ENCODE measurements at regions not wholly inside any gene's neighbourhood (a gene's known extent, or its start where the extent isn't known, plus 50 kb on each side); places are given as distances from the start of the nearest gene placed in this dataset.

DNA sequence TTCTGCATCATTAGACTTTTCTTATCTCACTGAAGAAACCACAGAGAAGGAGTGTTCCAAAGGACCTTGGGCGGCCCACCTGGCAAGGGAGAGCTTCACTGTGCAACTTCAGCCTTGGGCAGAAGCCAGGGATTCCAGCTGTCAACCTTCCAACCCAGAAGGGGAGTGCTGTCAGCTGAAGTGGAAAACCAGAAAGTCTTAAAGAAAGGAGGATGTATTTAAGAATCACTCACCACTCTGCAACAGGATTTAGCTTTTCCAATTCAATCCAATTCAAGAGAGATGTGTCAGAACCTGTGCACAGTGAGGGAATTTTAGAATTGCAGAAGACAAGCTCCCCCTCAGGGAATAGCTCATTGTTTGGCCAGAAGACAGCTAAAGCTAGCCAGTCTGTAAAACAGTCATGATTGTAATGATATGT, 553.7 kb downstream of the CD83 start:
- no peak overlapping the region for H3K4me3 ChIP-seq (ENCODE audit: low read length)
- Mint-ChIP-seq H3K36me3 (no peaks in the 10 kb centered on the region), H3K27me3 (peaks cover 0 to 35% (median 0%) of the 10 kb centered on the region in 5 donors), H3K4me1 (peaks cover 0 to 24% (median 3%) of the 10 kb centered on the region in 7 donors), H3K4me3 (no peak overlapping the region), H3K9me3 (no peaks in the 10 kb centered on the region), H3K27ac (no peak overlapping the region)
- ChIA-PET POLR2A (interaction anchor here (0.9 kb wide), 1 partner anchor 11 kb away, joined by 3 read pairs; no protein-coding TSS in a partner anchor), CTCF (interaction anchor here (1.1 kb wide), 1 partner anchor 114 kb away, joined by 3 read pairs; no protein-coding TSS in a partner anchor)
- H3K4me1 ChIP-seq (ENCODE audit: control insufficient read depth in 2 of 2, insufficient read depth in 2 of 2, low read length in 2 of 2), result no peaks in the 10 kb centered on the region
- H3K9me3 ChIP-seq (ENCODE audit: control insufficient read depth in 2 of 3, low read length in 3 of 3), result no peaks in the 10 kb centered on the region
- intact Hi-C loops (cut with micrococcal nuclease), result no loop called here
- no peaks in the 10 kb centered on the region for H3K27me3 ChIP-seq (ENCODE audit: control insufficient read depth in 2 of 2, insufficient read depth in 2 of 2, low read length in 2 of 2)
- H3K36me3 ChIP-seq (ENCODE audit: control insufficient read depth in 2 of 3, insufficient read depth in 3 of 3, low read length in 3 of 3), result no peaks in the 10 kb centered on the region
- ATAC-seq (no peak), DNase-seq (no peak)
- H3K27ac ChIP-seq (ENCODE audit: low read depth, low read length), result no peak overlapping the region

DNA sequence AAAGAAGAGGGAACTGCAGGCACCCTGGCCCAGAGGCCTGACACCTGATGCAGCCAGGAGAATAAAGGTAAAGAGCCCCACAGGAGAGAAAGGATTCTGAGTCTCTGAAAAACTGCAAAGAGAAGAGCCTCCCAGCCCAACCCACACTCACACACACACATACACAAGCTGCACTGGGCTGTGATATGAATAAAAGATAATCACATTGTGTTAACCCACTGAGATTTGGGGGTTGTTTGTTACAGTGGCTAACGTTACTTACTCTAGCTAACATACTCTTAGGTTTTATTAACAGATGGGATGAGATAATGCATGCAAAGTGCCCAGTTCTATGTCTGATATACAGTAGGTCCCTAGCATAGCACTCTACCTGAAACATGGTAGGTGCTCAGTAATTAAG, 554.4 kb downstream of the CD83 start:
- Mint-ChIP-seq H3K27ac (no peak overlapping the region), H3K9me3 (no peaks in the 10 kb centered on the region), H3K27me3 (peaks cover 0 to 30% (median 0%) of the 10 kb centered on the region in 5 donors), H3K36me3 (peaks cover 0 to 2% (median 0%) of the 10 kb centered on the region in 5 donors), H3K4me1 (peaks cover 0 to 24% (median 3%) of the 10 kb centered on the region in 7 donors), H3K4me3 (no peak overlapping the region)
- Histone ChIP-seq H3K27me3 (ENCODE audit: control insufficient read depth in 2 of 2, insufficient read depth in 2 of 2, low read length in 2 of 2) (no peaks in the 10 kb centered on the region), H3K27ac (ENCODE audit: low read depth, low read length) (no peak overlapping the region), H3K36me3 (ENCODE audit: control insufficient read depth in 2 of 3, insufficient read depth in 3 of 3, low read length in 3 of 3) (no peaks in the 10 kb centered on the region), H3K4me1 (ENCODE audit: control insufficient read depth in 2 of 2, insufficient read depth in 2 of 2, low read length in 2 of 2) (no peaks in the 10 kb centered on the region), H3K4me3 (ENCODE audit: low read length) (no peak overlapping the region), H3K9me3 (ENCODE audit: control insufficient read depth in 2 of 3, low read length in 3 of 3) (no peaks in the 10 kb centered on the region)
- POLR2A ChIA-PET, result interaction anchor here (0.9 kb wide), 1 partner anchor 12 kb away, joined by 3 read pairs; no protein-coding TSS in a partner anchor
- CTCF ChIA-PET, result interaction anchor here (1.1 kb wide), 1 partner anchor 113 kb away, joined by 3 read pairs; no protein-coding TSS in a partner anchor
- ATAC-seq (no peak), DNase-seq (no peak)
- intact Hi-C loops (cut with micrococcal nuclease), result no loop called here

DNA sequence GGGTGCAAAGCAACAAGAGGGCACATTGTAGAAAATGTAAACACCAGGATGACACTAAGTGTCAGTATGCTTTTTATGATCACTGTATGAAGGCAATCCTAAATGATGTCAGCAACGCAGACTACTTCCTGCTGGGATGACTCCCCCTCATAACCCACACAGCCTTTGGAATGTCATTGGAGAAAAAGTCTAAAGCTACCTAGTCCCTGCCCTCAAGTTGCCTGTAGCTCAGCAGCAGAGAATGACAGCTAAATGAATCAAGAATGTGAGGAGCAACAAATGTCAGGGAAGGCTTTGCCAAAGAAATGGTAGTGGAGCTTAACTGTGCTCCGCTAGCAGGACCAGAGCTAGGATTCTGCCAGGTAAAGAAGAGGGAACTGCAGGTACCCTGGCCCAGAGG, 555.6 kb downstream of the CD83 start:
- no peak overlapping the region for H3K4me3 Mint-ChIP-seq
- no peak overlapping the region for H3K4me3 ChIP-seq (ENCODE audit: low read length)
- H3K4me1 Mint-ChIP-seq, result peaks cover 0 to 25% (median 3%) of the 10 kb centered on the region in 7 donors
- DNase-seq (no peak), ATAC-seq (no peak)
- H3K27ac ChIP-seq (ENCODE audit: low read depth, low read length), result no peak overlapping the region
- CTCF ChIA-PET, result interaction anchor here (0.9 kb wide), 1 partner anchor 395 kb away, joined by 3 read pairs; no protein-coding TSS in a partner anchor
- H3K36me3 ChIP-seq (ENCODE audit: control insufficient read depth in 2 of 3, insufficient read depth in 3 of 3, low read length in 3 of 3), result no peaks in the 10 kb centered on the region
- peaks cover 0 to 3% (median 0%) of the 10 kb centered on the region in 5 donors for H3K36me3 Mint-ChIP-seq
- intact Hi-C loops (cut with micrococcal nuclease), result no loop called here
- H3K27ac Mint-ChIP-seq, result no peak overlapping the region
- POLR2A ChIA-PET, result no interaction called here
- H3K4me1 ChIP-seq (ENCODE audit: control insufficient read depth in 2 of 2, insufficient read depth in 2 of 2, low read length in 2 of 2), result no peaks in the 10 kb centered on the region
- peaks cover 0 to 22% (median 0%) of the 10 kb centered on the region in 5 donors for H3K27me3 Mint-ChIP-seq
- no peaks in the 10 kb centered on the region for H3K9me3 Mint-ChIP-seq
- no peaks in the 10 kb centered on the region for H3K9me3 ChIP-seq (ENCODE audit: control insufficient read depth in 2 of 3, low read length in 3 of 3)
- H3K27me3 ChIP-seq (ENCODE audit: control insufficient read depth in 2 of 2, insufficient read depth in 2 of 2, low read length in 2 of 2), result no peaks in the 10 kb centered on the region

DNA sequence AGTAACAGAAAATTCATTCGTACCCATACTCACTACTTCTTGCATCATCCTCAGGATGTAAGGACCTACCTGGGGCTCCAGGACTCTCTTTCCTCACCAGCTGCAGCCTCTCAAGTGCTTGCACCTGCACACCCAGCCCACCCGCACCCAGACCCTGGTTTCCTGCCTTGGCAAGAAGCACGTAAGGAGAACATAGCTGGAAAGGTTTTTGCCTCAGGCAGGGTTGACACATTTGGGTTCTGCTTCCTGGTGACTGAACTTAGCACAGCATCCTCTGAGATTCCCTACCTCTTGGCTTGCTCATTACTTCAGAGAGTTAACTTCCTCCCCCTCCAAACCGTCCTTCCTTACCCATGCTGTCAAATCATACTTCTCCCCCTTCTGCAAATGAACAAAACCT, 556.9 kb downstream of the CD83 start:
- no peaks in the 10 kb centered on the region for H3K4me1 ChIP-seq (ENCODE audit: control insufficient read depth in 2 of 2, insufficient read depth in 2 of 2, low read length in 2 of 2)
- Mint-ChIP-seq H3K27me3 (peaks cover 0 to 14% (median 0%) of the 10 kb centered on the region in 5 donors), H3K4me3 (no peak overlapping the region), H3K9me3 (no peaks in the 10 kb centered on the region), H3K36me3 (peaks cover 0 to 3% (median 0%) of the 10 kb centered on the region in 5 donors), H3K27ac (no peak overlapping the region), H3K4me1 (peaks cover 0 to 25% (median 3%) of the 10 kb centered on the region in 7 donors)
- ChIA-PET CTCF (no interaction called here), POLR2A (interaction anchor here (1.2 kb wide), 1 partner anchor 39 kb away, joined by 4 read pairs; no protein-coding TSS in a partner anchor)
- intact Hi-C loops (cut with micrococcal nuclease), result no loop called here
- DNase-seq, result no peak
- no peaks in the 10 kb centered on the region for H3K9me3 ChIP-seq (ENCODE audit: control insufficient read depth in 2 of 3, low read length in 3 of 3)
- no peaks in the 10 kb centered on the region for H3K27me3 ChIP-seq (ENCODE audit: control insufficient read depth in 2 of 2, insufficient read depth in 2 of 2, low read length in 2 of 2)
- no peak for ATAC-seq
- no peak overlapping the region for H3K4me3 ChIP-seq (ENCODE audit: low read length)
- no peaks in the 10 kb centered on the region for H3K36me3 ChIP-seq (ENCODE audit: control insufficient read depth in 2 of 3, insufficient read depth in 3 of 3, low read length in 3 of 3)
- H3K27ac ChIP-seq (ENCODE audit: low read depth, low read length), result no peak overlapping the region

DNA sequence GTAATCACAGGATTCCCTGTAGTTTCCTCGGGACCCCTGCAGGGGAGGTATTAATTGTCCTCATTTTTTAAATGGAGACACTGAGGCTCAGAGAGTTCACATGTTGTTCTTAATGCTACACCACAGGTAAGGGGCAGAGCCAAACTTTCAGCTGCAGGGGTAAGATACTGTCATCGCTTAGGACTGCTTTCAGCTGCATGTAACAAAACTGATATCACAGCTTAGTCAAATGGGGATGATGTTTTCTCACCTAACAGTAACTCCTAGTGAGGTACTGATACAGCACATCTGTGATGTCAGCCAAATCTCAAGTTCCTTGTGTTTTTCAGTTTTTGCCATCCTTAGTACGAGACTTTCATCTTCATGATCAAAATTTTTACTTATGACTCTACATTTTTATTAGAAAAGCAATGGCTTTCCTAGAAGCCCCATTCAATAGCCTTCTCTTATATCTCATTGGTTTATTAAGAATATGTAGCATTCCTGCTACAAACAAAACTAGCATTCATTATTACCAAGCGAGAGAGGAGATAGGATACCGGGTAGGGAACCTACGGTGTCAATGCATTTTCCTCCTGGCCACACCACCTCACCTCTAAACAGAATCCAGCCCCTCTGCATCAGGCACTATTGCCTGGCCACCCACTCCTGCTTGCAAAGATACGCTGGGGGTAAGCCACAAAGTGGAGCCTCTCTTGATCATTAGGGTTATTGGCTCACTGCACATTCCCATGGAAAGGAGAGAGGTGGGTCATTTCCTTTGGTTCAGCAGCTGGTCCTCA, 557.5 kb downstream of the CD83 start:
- H3K27ac ChIP-seq (ENCODE audit: low read depth, low read length), result no peak overlapping the region
- H3K4me3 ChIP-seq (ENCODE audit: low read length), result no peak overlapping the region
- no peak overlapping the region for H3K27ac Mint-ChIP-seq
- H3K4me3 Mint-ChIP-seq, result no peak overlapping the region
- ChIA-PET CTCF (no interaction called here), POLR2A (interaction anchor here (0.6 to 1.2 kb wide), 2 partner anchors 21 to 40 kb away, joined by 3 to 4 read pairs; no protein-coding TSS in a partner anchor)
- H3K4me1 Mint-ChIP-seq, result peaks cover 0 to 25% (median 3%) of the 10 kb centered on the region in 7 donors
- H3K4me1 ChIP-seq (ENCODE audit: control insufficient read depth in 2 of 2, insufficient read depth in 2 of 2, low read length in 2 of 2), result no peaks in the 10 kb centered on the region
- H3K9me3 Mint-ChIP-seq, result no peaks in the 10 kb centered on the region
- H3K27me3 ChIP-seq (ENCODE audit: control insufficient read depth in 2 of 2, insufficient read depth in 2 of 2, low read length in 2 of 2), result no peaks in the 10 kb centered on the region
- H3K9me3 ChIP-seq (ENCODE audit: control insufficient read depth in 2 of 3, low read length in 3 of 3), result no peaks in the 10 kb centered on the region
- intact Hi-C loops (cut with micrococcal nuclease), result no loop called here
- DNase-seq (no peak), ATAC-seq (no peak)
- peaks cover 0 to 11% (median 0%) of the 10 kb centered on the region in 5 donors for H3K27me3 Mint-ChIP-seq
- H3K36me3 Mint-ChIP-seq, result peaks cover 0 to 3% (median 0%) of the 10 kb centered on the region in 5 donors
- no peaks in the 10 kb centered on the region for H3K36me3 ChIP-seq (ENCODE audit: control insufficient read depth in 2 of 3, insufficient read depth in 3 of 3, low read length in 3 of 3)

DNA sequence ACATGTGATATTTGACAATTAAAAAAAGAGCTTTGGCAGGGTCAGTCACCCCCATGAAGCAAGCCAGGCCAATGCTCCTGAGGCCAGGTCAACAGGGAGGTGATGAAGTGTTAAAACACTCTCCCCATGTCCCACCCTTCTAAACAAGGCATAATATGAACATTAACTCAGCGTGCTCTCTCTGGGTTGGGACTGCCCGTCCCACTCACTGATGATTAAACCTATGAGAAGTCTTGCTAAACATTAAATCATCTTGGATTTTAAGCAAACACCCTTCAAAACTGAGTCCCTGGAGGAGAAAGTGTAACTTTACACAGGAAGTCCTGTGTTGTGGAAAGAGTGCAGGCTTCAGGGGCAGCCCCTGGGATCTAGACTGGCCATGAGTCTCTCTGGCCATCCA, 558.5 kb downstream of the CD83 start:
- no peaks in the 10 kb centered on the region for H3K9me3 ChIP-seq (ENCODE audit: control insufficient read depth in 2 of 3, low read length in 3 of 3)
- peaks cover 0 to 3% (median 0%) of the 10 kb centered on the region in 5 donors for H3K36me3 Mint-ChIP-seq
- H3K4me3 Mint-ChIP-seq, result no peak overlapping the region
- H3K4me3 ChIP-seq (ENCODE audit: low read length), result no peak overlapping the region
- H3K27me3 Mint-ChIP-seq, result peaks cover 0 to 8% (median 0%) of the 10 kb centered on the region in 5 donors
- POLR2A ChIA-PET, result interaction anchor here (0.6 kb wide), 1 partner anchor 20 kb away, joined by 3 read pairs; no protein-coding TSS in a partner anchor
- CTCF ChIA-PET, result no interaction called here
- ATAC-seq (no peak), DNase-seq (no peak)
- H3K4me1 Mint-ChIP-seq, result peaks cover 0 to 25% (median 2%) of the 10 kb centered on the region in 7 donors
- no peaks in the 10 kb centered on the region for H3K9me3 Mint-ChIP-seq
- H3K4me1 ChIP-seq (ENCODE audit: control insufficient read depth in 2 of 2, insufficient read depth in 2 of 2, low read length in 2 of 2), result no peaks in the 10 kb centered on the region
- H3K27ac ChIP-seq (ENCODE audit: low read depth, low read length), result no peak overlapping the region
- no peak overlapping the region for H3K27ac Mint-ChIP-seq
- no peaks in the 10 kb centered on the region for H3K36me3 ChIP-seq (ENCODE audit: control insufficient read depth in 2 of 3, insufficient read depth in 3 of 3, low read length in 3 of 3)
- intact Hi-C loops (cut with micrococcal nuclease), result no loop called here
- H3K27me3 ChIP-seq (ENCODE audit: control insufficient read depth in 2 of 2, insufficient read depth in 2 of 2, low read length in 2 of 2), result no peaks in the 10 kb centered on the region

Measured in naive thymus-derived CD4-positive, alpha-beta T cell (primary cell).